Mammary epithelial cell (primary cell): ENCODE measurements at regions not wholly inside any gene's neighbourhood (a gene's known extent, or its start where the extent isn't known, plus 50 kb on each side); places are given as distances from the start of the nearest gene placed in this dataset.
"Not testable (repeated sequence)": the region's sequence is repeated elsewhere in the genome, so short reads cannot be mapped to it uniquely, and the experiment has no call there.

ENCODE experiments used
- EZH2 ChIP-seq: IDR thresholded peaks from 2 replicates; pipeline ENCODE4 v1.6.1; 2012; ENCODE audit warnings: low read length, inconsistent platforms, borderline replicate concordance
- TF ChIP-seq, protein P1 (sequence below), 2 donors: IDR thresholded peaks in 1 of 2; conservative IDR thresholded peaks in 1 of 2; 2 replicates each; pipeline ENCODE4 v1.5.1; 2011 to 2012; ENCODE audit warnings: inconsistent platforms in 2 of 2, low read length in 2 of 2, mild to moderate bottlenecking in 2 of 2, control low read depth in 1 of 2, low read depth in 1 of 2; ENCODE audit not compliant: insufficient read depth in 1 of 2; ENCODE audit errors: extremely low read depth in 1 of 2

DNA sequence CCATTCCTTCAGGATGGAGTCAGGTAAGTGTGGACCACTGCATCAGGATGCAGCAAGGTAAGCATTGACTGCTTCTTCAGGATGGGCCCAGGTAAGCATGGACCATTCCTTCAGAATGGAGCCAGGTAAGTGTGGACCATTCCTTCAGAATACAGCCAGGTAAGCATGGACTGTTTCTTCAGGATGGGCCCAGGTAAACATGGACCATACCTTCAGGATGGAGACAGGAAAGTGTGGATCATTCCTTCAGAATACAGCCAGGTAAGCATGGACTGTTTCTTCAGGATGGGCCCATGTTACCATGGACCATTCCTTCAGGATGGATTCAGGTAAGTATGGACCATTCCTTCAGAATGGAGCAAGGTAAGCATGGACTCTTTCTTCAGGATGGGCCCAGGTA, 89.4 kb upstream of the SPACA7 start:
- not testable (repeated sequence) for TF ChIP-seq EZH2
- TF ChIP-seq, protein P1, sequence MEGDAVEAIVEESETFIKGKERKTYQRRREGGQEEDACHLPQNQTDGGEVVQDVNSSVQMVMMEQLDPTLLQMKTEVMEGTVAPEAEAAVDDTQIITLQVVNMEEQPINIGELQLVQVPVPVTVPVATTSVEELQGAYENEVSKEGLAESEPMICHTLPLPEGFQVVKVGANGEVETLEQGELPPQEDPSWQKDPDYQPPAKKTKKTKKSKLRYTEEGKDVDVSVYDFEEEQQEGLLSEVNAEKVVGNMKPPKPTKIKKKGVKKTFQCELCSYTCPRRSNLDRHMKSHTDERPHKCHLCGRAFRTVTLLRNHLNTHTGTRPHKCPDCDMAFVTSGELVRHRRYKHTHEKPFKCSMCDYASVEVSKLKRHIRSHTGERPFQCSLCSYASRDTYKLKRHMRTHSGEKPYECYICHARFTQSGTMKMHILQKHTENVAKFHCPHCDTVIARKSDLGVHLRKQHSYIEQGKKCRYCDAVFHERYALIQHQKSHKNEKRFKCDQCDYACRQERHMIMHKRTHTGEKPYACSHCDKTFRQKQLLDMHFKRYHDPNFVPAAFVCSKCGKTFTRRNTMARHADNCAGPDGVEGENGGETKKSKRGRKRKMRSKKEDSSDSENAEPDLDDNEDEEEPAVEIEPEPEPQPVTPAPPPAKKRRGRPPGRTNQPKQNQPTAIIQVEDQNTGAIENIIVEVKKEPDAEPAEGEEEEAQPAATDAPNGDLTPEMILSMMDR (conservative IDR thresholded peaks at IDR 0.05 in 1 of 2, IDR thresholded peaks at IDR 0.05 in 1 of 2; ENCODE audit: extremely low read depth in 1 of 2, insufficient read depth in 1 of 2, low read depth in 1 of 2, low read length in 2 of 2) = not testable (repeated sequence)
